H9 (cell line): ENCODE measurements at regions not wholly inside any gene's neighbourhood (a gene's known extent, or its start where the extent isn't known, plus 50 kb on each side); places are given as distances from the start of the nearest gene placed in this dataset.

ENCODE experiments used
- DNase-seq: peaks from one replicate; pipeline ENCODE4 v3.0.0-alpha.2; 2017
- H2AFZ ChIP-seq: one replicate; pipeline ENCODE4 v1.6.1; 2013; ENCODE audit warnings: mild to moderate bottlenecking, low read length, control low read depth, moderate library complexity
- H2AK5ac ChIP-seq: 2 replicates; pipeline ENCODE4 v1.6.1; 2013; ENCODE audit warnings: low read length, control low read depth, mixed read lengths; ENCODE audit not compliant: insufficient read length
- H2BK120ac ChIP-seq: one replicate; pipeline ENCODE4 v1.6.1; 2013; ENCODE audit warnings: low read depth, mild to moderate bottlenecking, low read length, control low read depth, inconsistent platforms; ENCODE audit not compliant: poor library complexity, severe bottlenecking
- H2BK12ac ChIP-seq: 2 replicates; pipeline ENCODE4 v1.6.1; 2013; ENCODE audit warnings: low read length, control low read depth, mixed read lengths, low read depth; ENCODE audit not compliant: insufficient read length
- H2BK15ac ChIP-seq: 2 replicates; pipeline ENCODE4 v1.6.1; 2013; ENCODE audit warnings: low read depth, low read length, control low read depth
- H2BK20ac ChIP-seq: one replicate; pipeline ENCODE4 v1.6.1; 2013; ENCODE audit warnings: low read depth, mild to moderate bottlenecking, low read length, control low read depth, inconsistent platforms; ENCODE audit not compliant: poor library complexity, severe bottlenecking
- H2BK5ac ChIP-seq: 2 replicates; pipeline ENCODE4 v1.6.1; 2013; ENCODE audit warnings: low read length, control low read depth, mixed read lengths; ENCODE audit not compliant: insufficient read length
- H3K14ac ChIP-seq: 2 replicates; pipeline ENCODE4 v1.6.1; 2013; ENCODE audit warnings: low read length, control low read depth; ENCODE audit not compliant: insufficient read depth
- H3K18ac ChIP-seq: 2 replicates; pipeline ENCODE4 v1.6.1; 2013; ENCODE audit warnings: low read depth, mild to moderate bottlenecking, mixed read lengths, low read length, control low read depth; ENCODE audit not compliant: insufficient read length
- H3K23ac ChIP-seq: 2 replicates; pipeline ENCODE4 v1.6.1; 2013; ENCODE audit warnings: low read length, control low read depth, mixed read lengths, low read depth; ENCODE audit not compliant: insufficient read length
- H3K23me2 ChIP-seq: 2 replicates; pipeline ENCODE4 v1.6.1; 2013; ENCODE audit warnings: low read depth, mild to moderate bottlenecking, mixed read lengths, low read length, control low read depth; ENCODE audit not compliant: insufficient read length, poor library complexity, severe bottlenecking
- H3K27ac ChIP-seq: 2 replicates; pipeline ENCODE4 v1.5.1; 2013; ENCODE audit warnings: low read length, control low read depth, mixed read lengths, low read depth; ENCODE audit not compliant: insufficient read length
- H3K27me3 ChIP-seq: 2 replicates; pipeline ENCODE4 v1.6.1; 2013; ENCODE audit warnings: low read length, control low read depth, inconsistent platforms; ENCODE audit not compliant: insufficient read depth
- H3K4ac ChIP-seq: 2 replicates; pipeline ENCODE4 v1.6.1; 2013; ENCODE audit warnings: low read depth, mild to moderate bottlenecking, control low read depth, inconsistent platforms, low read length, moderate library complexity
- H3K4me1 ChIP-seq: 2 replicates; pipeline ENCODE4 v1.6.1; 2013; ENCODE audit warnings: low read length, control low read depth, inconsistent platforms; ENCODE audit not compliant: insufficient read depth
- H3K4me2 ChIP-seq: 2 replicates; pipeline ENCODE4 v1.6.1; 2013; ENCODE audit warnings: low read length, control low read depth, mixed read lengths; ENCODE audit not compliant: insufficient read length, insufficient read depth
- H3K56ac ChIP-seq: 2 replicates; pipeline ENCODE4 v1.6.1; 2013; ENCODE audit warnings: low read depth, mild to moderate bottlenecking, mixed read lengths, low read length, control low read depth; ENCODE audit not compliant: insufficient read length
- H3K79me1 ChIP-seq: 2 replicates; pipeline ENCODE4 v1.6.1; 2013; ENCODE audit warnings: low read depth, mild to moderate bottlenecking, moderate library complexity, low read length, control low read depth, inconsistent platforms; ENCODE audit not compliant: insufficient read depth, poor library complexity, severe bottlenecking
- H3K79me2 ChIP-seq: 2 replicates; pipeline ENCODE4 v1.6.1; 2013; ENCODE audit warnings: low read length, control low read depth, inconsistent platforms; ENCODE audit not compliant: insufficient read depth
- H3K9ac ChIP-seq: 2 replicates; pipeline ENCODE4 v1.6.1; 2013; ENCODE audit warnings: low read length, control low read depth, mixed read lengths; ENCODE audit not compliant: insufficient read length; ENCODE audit errors: extremely low read depth
- H3K9me3 ChIP-seq: one replicate; pipeline ENCODE4 v1.6.1; 2013; ENCODE audit warnings: low read depth, low read length, inconsistent platforms; ENCODE audit not compliant: control insufficient read depth
- H3T11ph ChIP-seq: one replicate; pipeline ENCODE4 v1.6.1; 2013; ENCODE audit warnings: mild to moderate bottlenecking, low read length, control low read depth, inconsistent platforms
- H4K20me1 ChIP-seq: one replicate; pipeline ENCODE4 v1.6.1; 2013; ENCODE audit not compliant: control insufficient read depth, insufficient read length, insufficient read depth
- H4K5ac ChIP-seq: 2 replicates; pipeline ENCODE4 v1.6.1; 2013; ENCODE audit warnings: low read depth, mild to moderate bottlenecking, mixed read lengths, low read length, control low read depth; ENCODE audit not compliant: insufficient read length
- H4K8ac ChIP-seq: replicated peaks from 2 replicates; pipeline ENCODE4 v1.6.1; 2013; ENCODE audit warnings: low read length, control low read depth, mixed read lengths, low read depth; ENCODE audit not compliant: insufficient read length
- H4K91ac ChIP-seq: 2 replicates; pipeline ENCODE4 v1.6.1; 2013; ENCODE audit warnings: low read depth, mild to moderate bottlenecking, moderate library complexity, mixed read lengths, low read length, control low read depth; ENCODE audit not compliant: insufficient read length
- H3K27ac Mint-ChIP-seq, 3 experiments: 2 replicates in 2 of 3; 3 replicates in 1 of 3; pipeline ENCODE4 v1.8.0; 2020 to 2021; ENCODE audit warnings: mixed read lengths in 3 of 3, mild to moderate bottlenecking in 1 of 3, moderate library complexity in 1 of 3
- H3K27me3 Mint-ChIP-seq: 2 replicates; pipeline ENCODE4 v1.8.0; 2021; ENCODE audit warnings: low read depth, mild to moderate bottlenecking, moderate library complexity, mixed read lengths
- H3K36me3 Mint-ChIP-seq, 3 experiments: 2 replicates in 2 of 3; 3 replicates in 1 of 3; pipeline ENCODE4 v1.8.0; 2020 to 2021; ENCODE audit warnings: low read depth in 3 of 3, mixed read lengths in 3 of 3; ENCODE audit not compliant: insufficient read depth in 1 of 3
- H3K4me1 Mint-ChIP-seq, 2 experiments: 2 replicates each; pipeline ENCODE4 v1.8.0; 2020; ENCODE audit warnings: mixed read lengths in 2 of 2
- H3K4me3 Mint-ChIP-seq, 2 experiments: 2 replicates in 1 of 2; 3 replicates in 1 of 2; pipeline ENCODE4 v1.8.0; 2020 to 2021; ENCODE audit warnings: mild to moderate bottlenecking in 2 of 2, mixed read lengths in 2 of 2, moderate library complexity in 1 of 2
- H3K9me3 Mint-ChIP-seq, 2 experiments: 2 replicates in 1 of 2; 3 replicates in 1 of 2; pipeline ENCODE4 v1.8.0; 2020; ENCODE audit warnings: mild to moderate bottlenecking in 2 of 2, mixed read lengths in 2 of 2, moderate library complexity in 1 of 2
- WGBS: extraction: QIAGEN DNeasy Blood & Tissue Kit; methylation state at CpG from one replicate; pipeline ENCODE4 v1.1.7; 2013; ENCODE audit warnings: missing lambda C conversion rate, low lambda C conversion rate, mixed read lengths; ENCODE audit not compliant: insufficient read length; ENCODE audit errors: extremely low coverage; 5-methylcytosine and 5-hydroxymethylcytosine counted together
- TF ChIP-seq, protein P1 (sequence below): fragments of 200-600 bp; sonication (generic); conservative IDR thresholded peaks from 3 replicates; pipeline ENCODE4 v1.8.0; 2021; ENCODE audit warnings: antibody characterized with exemption, mild to moderate bottlenecking

DNA sequence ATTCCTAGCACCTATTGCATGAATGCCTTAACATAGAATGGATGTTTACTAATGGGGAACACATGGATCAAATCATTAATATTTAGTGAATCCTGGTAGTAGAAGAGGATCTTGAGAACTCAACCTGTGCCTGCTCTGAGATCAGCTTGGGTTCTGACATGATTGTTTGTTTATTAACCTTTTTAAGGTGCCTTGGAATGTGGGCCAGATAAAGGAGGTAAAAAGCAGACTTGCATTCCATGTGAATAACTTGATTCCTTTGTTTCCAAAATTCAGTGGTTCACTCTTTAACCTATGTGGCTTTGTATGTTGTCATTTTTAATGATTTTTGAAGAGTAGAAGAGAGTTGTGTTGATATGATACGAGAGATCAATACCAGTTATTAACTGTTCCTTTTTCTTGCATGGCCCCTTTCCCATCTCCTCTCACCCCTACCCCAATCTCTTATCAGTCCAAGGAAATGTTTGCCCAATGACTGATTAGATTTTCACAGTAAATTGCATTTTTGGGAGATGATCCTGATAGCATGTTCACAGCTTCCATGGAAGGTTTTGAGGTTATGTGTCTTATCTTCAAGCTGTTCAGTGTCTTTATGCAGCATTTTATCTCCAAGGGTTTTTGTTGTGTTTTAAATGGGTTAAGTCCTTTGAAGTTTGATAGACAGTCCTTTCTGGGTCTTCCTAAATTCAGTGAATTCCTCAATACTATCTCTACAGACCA, 193.7 kb upstream of the FRMD6 start:
- Histone ChIP-seq H3K18ac (no peak overlapping the region), H2AFZ (no peak overlapping the region), H4K91ac (no peak overlapping the region), H3K14ac (no peak overlapping the region), H3K4me2 (no peak overlapping the region), H3T11ph (no peak overlapping the region), H2BK20ac (no peak overlapping the region), H3K9me3 (no peaks in the 10 kb centered on the region), H2BK15ac (no peak overlapping the region), H4K20me1 (no peaks in the 10 kb centered on the region), H4K5ac (no peak overlapping the region), H2BK12ac (no peak overlapping the region), H3K27me3 (no peaks in the 10 kb centered on the region), H2BK120ac (no peak overlapping the region), H3K4me1 (no peaks in the 10 kb centered on the region), H3K27ac (no peak overlapping the region), H3K23ac (no peak overlapping the region), H3K9ac (no peak overlapping the region), H4K8ac (no peak overlapping the region), H3K23me2 (no peaks in the 10 kb centered on the region), H2AK5ac (no peak overlapping the region), H3K56ac (no peak overlapping the region), H3K79me2 (no peaks in the 10 kb centered on the region), H3K79me1 (no peaks in the 10 kb centered on the region), H3K4ac (no peak overlapping the region), H2BK5ac (no peak overlapping the region)
- Mint-ChIP-seq H3K27me3 (peaks cover 3% of the 10 kb centered on the region; the same call in 1 of the 2 replicates), H3K27ac (no peak overlapping the region), H3K4me3 (no peak overlapping the region), H3K36me3 (no peaks in the 10 kb centered on the region), H3K4me1 (peaks cover 2 to 5% of the 10 kb centered on the region in 2 experiments; a peak in 3 of 4 replicates), H3K9me3 (no peaks in the 10 kb centered on the region)
- no CpG with 5 or more reads among the region's 1 CpG for WGBS
- no peak for DNase-seq
- TF ChIP-seq, protein P1, sequence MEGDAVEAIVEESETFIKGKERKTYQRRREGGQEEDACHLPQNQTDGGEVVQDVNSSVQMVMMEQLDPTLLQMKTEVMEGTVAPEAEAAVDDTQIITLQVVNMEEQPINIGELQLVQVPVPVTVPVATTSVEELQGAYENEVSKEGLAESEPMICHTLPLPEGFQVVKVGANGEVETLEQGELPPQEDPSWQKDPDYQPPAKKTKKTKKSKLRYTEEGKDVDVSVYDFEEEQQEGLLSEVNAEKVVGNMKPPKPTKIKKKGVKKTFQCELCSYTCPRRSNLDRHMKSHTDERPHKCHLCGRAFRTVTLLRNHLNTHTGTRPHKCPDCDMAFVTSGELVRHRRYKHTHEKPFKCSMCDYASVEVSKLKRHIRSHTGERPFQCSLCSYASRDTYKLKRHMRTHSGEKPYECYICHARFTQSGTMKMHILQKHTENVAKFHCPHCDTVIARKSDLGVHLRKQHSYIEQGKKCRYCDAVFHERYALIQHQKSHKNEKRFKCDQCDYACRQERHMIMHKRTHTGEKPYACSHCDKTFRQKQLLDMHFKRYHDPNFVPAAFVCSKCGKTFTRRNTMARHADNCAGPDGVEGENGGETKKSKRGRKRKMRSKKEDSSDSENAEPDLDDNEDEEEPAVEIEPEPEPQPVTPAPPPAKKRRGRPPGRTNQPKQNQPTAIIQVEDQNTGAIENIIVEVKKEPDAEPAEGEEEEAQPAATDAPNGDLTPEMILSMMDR = no peak
